ENCODE measurements at regions not wholly inside any gene's neighbourhood (a gene's known extent, or its start where the extent isn't known, plus 50 kb on each side); places are given as distances from the start of the nearest gene placed in this dataset.

- TF ChIP-seq, protein P1, sequence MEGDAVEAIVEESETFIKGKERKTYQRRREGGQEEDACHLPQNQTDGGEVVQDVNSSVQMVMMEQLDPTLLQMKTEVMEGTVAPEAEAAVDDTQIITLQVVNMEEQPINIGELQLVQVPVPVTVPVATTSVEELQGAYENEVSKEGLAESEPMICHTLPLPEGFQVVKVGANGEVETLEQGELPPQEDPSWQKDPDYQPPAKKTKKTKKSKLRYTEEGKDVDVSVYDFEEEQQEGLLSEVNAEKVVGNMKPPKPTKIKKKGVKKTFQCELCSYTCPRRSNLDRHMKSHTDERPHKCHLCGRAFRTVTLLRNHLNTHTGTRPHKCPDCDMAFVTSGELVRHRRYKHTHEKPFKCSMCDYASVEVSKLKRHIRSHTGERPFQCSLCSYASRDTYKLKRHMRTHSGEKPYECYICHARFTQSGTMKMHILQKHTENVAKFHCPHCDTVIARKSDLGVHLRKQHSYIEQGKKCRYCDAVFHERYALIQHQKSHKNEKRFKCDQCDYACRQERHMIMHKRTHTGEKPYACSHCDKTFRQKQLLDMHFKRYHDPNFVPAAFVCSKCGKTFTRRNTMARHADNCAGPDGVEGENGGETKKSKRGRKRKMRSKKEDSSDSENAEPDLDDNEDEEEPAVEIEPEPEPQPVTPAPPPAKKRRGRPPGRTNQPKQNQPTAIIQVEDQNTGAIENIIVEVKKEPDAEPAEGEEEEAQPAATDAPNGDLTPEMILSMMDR (IDR thresholded peaks at IDR 0.05), result no peak
- TF ChIP-seq POLR2A (IDR thresholded peaks at IDR 0.05), result no peak
Measured at GRCh38 chr5:126046846-126047571, 376.2 kb upstream of the GRAMD2B start.
